ENCODE measurements at regions not wholly inside any gene's neighbourhood (a gene's known extent, or its start where the extent isn't known, plus 50 kb on each side); places are given as distances from the start of the nearest gene placed in this dataset.

- no peaks in the 10 kb centered on the region for H3K36me3 ChIP-seq (ENCODE audit: control insufficient read depth, insufficient read depth, low read length)
- DNase-seq (ENCODE audit: low read depth): no peak
- H3K27me3 ChIP-seq (ENCODE audit: control insufficient read depth, insufficient read depth, low read length): no peaks in the 10 kb centered on the region
- no peak overlapping the region for H3K4me3 ChIP-seq (ENCODE audit: low read depth, low read length)
- CTCF ChIA-PET: no interaction called here
- POLR2A ChIA-PET: no interaction called here
- TF ChIP-seq CTCF (IDR thresholded peaks at IDR 0.05; ENCODE audit: insufficient read depth, low read depth, low read length): no peak
Observed at GRCh38 chr5:143761663-143762062, 50.3 kb upstream of the HMHB1 start.

- H3K4me3 ChIP-seq (ENCODE audit: low read depth, low read length): no peak overlapping the region
- no peak for TF ChIP-seq CTCF (IDR thresholded peaks at IDR 0.05; ENCODE audit: insufficient read depth, low read depth, low read length)
- DNase-seq (ENCODE audit: low read depth): no peak
- POLR2A ChIA-PET: no interaction called here
- CTCF ChIA-PET: interaction anchor here (0.7 kb wide), 1 partner anchor 11 kb away, joined by 3 read pairs; no protein-coding TSS in a partner anchor
- H3K36me3 ChIP-seq (ENCODE audit: control insufficient read depth, insufficient read depth, low read length): no peaks in the 10 kb centered on the region
- no peaks in the 10 kb centered on the region for H3K27me3 ChIP-seq (ENCODE audit: control insufficient read depth, insufficient read depth, low read length)
Observed at GRCh38 chr5:143760755-143761154, 51.2 kb upstream of the HMHB1 start.

- no peak for DNase-seq (ENCODE audit: low read depth)
- H3K4me3 ChIP-seq (ENCODE audit: low read depth, low read length): no peak overlapping the region
- no peaks in the 10 kb centered on the region for H3K27me3 ChIP-seq (ENCODE audit: control insufficient read depth, insufficient read depth, low read length)
- TF ChIP-seq CTCF (IDR thresholded peaks at IDR 0.05; ENCODE audit: insufficient read depth, low read depth, low read length): no peak
- ChIA-PET POLR2A (no interaction called here), CTCF (interaction anchor here (0.7 kb wide), 1 partner anchor 12 kb away, joined by 3 read pairs; no protein-coding TSS in a partner anchor)
- no peaks in the 10 kb centered on the region for H3K36me3 ChIP-seq (ENCODE audit: control insufficient read depth, insufficient read depth, low read length)
Observed at GRCh38 chr5:143760131-143760505, 51.8 kb upstream of the HMHB1 start.

GRCh38 chr5:143759396-143760130 lies 52.4 kb upstream of the HMHB1 start:
- no peak overlapping the region for H3K4me3 ChIP-seq (ENCODE audit: low read depth, low read length)
- ChIA-PET POLR2A (no interaction called here), CTCF (no interaction called here)
- no peak for TF ChIP-seq CTCF (IDR thresholded peaks at IDR 0.05; ENCODE audit: insufficient read depth, low read depth, low read length)
- H3K36me3 ChIP-seq (ENCODE audit: control insufficient read depth, insufficient read depth, low read length): no peaks in the 10 kb centered on the region
- no peaks in the 10 kb centered on the region for H3K27me3 ChIP-seq (ENCODE audit: control insufficient read depth, insufficient read depth, low read length)
- DNase-seq (ENCODE audit: low read depth): no peak

GRCh38 chr5:143758750-143759149 lies 53.2 kb upstream of the HMHB1 start:
- Histone ChIP-seq H3K36me3 (ENCODE audit: control insufficient read depth, insufficient read depth, low read length) (no peaks in the 10 kb centered on the region), H3K4me3 (ENCODE audit: low read depth, low read length) (no peak overlapping the region), H3K27me3 (ENCODE audit: control insufficient read depth, insufficient read depth, low read length) (no peaks in the 10 kb centered on the region)
- no peak for DNase-seq (ENCODE audit: low read depth)
- TF ChIP-seq CTCF (IDR thresholded peaks at IDR 0.05; ENCODE audit: insufficient read depth, low read depth, low read length): no peak
- POLR2A ChIA-PET: no interaction called here
- CTCF ChIA-PET: interaction anchor here (1.6 kb wide), 1 partner anchor 36 kb away, joined by 4 read pairs; no protein-coding TSS in a partner anchor

Measured in BJ (cell line).